Amniotic epithelial cell (primary cell): ENCODE measurements at regions not wholly inside any gene's neighbourhood (a gene's known extent, or its start where the extent isn't known, plus 50 kb on each side); places are given as distances from the start of the nearest gene placed in this dataset.
"Not testable (repeated sequence)": the region's sequence is repeated elsewhere in the genome, so short reads cannot be mapped to it uniquely, and the experiment has no call there.

Source experiments
- DNase-seq: peaks from one replicate; pipeline ENCODE4 v3.0.0-alpha.2; 2010; ENCODE audit warnings: low read depth

DNA sequence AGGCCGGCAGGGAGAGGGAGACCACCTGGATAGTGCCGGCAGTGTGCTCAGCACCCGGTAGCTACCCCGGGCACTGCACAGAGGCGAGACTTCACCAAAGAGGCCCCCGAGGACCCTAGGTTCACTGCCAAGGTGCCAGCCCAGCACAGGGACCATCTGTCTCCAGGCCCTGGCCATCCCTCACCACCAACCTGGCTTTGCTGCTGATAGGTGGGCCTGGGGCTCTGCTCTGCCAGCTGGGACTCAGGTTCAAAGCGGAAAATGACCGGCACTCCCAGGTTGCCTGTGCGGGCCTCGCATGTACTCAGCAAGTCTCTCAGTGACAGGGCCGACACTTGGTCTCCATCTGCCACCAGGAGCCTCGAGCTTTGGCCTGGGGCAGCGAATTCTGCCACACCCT, 812.2 kb downstream of the BRD1 start:
- DNase-seq: no peak

DNA sequence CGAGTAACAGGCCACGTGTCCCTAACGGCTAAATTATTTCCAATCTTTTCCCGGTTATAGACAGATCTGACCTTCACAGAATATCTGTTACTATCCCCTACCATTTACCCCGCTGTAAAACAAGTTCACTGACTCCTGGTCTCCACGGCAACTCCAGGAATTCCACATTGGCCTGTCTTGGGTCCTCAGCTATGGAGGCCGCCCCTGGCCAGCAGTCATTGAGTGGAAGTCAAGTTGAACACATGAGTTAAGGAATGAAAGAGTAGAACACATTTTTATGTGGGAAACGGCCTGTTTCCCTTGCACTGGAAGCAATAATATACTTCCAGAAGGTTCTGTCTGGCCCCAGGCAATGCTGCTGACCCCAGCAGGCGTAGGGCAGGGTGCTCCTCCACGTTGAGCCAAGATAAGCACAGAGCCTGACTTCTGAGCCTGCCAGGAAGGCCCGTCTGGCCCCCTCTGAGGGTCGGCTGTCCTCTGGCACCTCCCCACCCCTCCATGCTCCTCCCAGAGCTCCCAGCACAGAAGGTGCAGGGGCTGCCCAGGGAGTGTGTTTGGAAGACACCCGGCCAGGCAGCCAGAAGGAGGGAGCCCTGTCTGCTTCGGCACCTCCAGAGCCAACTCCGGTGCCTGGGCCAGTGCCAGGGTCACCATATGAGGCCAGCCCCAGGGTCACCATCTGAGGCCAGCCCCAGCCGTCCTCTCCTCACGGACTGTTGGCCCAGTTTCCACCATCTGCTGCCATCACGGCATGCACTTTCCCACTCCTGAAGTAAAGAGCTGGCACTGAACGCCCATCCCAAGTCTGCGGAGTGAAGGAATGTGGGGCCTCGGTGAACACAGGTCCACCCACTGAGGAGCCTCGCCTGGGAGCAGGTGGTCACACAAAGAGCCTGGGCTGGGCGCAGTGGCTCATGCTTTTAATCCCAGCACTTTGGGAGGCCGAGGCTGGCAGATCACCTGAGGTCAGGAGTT, 813.2 kb downstream of the BRD1 start:
- DNase-seq: no peak

DNA sequence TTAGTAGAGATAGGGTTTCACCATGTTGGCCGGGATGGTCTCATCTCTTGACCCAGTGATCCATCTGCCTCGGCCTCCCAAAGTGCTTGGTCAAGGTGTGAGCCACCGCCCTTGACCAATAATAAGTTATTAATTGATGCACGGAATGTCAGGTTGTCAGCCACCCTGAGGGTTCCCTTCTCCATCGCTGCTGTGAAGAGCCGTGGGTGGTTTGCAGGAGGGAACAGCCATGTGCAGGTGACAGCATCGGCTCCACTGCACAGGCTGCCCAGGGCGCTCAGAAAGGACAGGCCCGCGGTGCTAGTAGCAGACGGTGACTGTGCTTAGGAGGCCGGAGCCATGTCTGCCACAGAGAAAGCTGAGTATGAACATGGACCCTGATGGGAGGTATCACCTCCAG, 814.0 kb downstream of the BRD1 start:
- DNase-seq: no peak

DNA sequence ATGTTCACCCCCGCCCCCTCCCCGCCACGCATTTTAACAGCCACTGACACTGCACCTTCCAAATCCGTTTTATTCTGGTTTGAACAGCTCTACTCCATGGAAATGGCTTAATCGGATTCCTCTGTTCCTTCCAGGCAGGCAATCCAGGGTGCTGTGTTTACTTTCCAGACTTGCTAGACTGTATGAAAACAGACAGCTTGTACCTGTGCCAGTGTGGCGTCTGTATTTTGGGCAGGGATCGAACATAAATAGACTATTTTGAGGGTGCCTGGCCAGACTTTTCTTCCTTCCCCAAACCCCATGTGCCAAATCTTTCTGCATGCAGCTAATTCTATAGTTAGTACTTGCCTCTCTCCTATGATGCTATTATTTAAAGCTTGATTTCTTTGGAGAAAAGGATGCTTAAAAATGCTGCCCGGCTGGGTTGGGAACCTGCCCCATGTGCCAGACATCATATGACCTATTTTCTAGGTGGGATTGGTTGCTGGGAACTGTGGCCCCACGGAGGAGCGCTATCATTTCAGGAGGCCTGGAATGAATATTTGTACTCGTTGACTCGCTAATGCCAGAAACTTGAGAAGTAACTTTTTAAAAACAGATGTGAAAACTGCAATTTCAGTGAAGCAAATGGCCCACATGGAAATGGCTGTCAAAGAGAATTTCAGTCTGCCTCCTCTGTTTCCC, 814.8 kb downstream of the BRD1 start:
- no peak for DNase-seq

DNA sequence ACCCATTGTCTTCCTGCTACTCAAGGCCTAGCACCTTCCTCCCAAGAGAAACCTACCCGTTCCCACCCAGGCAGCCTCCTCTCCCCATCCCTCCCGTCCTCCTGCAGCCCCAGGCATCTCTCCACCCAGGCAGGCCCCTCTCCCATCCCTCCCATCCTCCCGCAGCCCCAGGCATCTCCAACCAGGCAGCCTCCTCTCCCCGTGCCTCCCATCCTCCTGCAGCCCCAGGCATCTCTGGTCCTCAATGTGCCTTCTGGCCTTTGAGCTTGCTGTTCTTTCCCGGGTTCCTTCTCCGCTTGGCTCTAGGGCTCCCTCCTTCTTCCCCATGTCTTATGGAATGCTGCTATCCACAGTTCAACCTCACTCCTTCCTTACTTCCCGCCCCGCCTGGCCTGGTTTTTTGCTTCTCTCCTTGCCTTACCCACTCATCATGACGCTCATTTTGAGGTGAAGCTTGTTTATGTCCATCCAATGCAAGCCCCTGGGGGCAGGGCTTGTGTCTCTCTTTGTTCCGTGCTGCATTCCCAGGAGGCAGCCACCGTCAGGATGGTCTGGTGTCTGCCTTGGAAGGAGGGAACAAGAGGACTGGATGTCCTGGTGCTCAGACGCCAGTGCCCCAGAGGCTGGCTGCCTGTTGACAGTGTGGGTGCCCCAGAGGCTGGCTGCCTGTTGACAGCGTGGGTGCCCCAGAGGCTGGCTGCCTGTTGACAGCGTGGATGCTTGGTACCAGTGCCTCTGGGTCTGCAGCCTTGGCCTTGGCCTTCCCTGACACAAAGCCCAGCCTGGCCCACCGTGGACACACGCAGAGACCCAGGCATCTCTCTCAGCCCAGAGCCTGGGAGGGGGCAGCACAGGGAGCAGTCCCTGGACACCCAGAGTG, 815.7 kb downstream of the BRD1 start:
- no peak for DNase-seq

DNA sequence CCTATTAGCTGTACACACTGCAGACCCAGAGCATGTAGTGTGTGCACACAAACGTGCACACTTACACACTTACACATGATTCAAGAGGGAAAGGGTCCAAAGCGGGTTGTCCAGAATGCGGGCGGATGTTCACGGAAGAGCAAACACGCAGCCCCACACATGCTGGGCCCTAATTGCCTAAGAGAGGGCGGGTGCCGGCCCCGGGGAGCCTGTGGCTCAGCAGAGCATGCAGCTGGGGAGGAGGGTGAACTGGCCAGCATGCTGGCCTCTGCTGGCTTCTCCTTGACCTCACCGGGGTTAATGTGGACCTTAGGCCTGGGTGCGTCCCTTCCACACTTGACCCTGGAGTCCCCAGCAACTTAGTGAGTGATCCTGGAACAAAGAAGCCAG, 816.3 kb downstream of the BRD1 start:
- no peak for DNase-seq

DNA sequence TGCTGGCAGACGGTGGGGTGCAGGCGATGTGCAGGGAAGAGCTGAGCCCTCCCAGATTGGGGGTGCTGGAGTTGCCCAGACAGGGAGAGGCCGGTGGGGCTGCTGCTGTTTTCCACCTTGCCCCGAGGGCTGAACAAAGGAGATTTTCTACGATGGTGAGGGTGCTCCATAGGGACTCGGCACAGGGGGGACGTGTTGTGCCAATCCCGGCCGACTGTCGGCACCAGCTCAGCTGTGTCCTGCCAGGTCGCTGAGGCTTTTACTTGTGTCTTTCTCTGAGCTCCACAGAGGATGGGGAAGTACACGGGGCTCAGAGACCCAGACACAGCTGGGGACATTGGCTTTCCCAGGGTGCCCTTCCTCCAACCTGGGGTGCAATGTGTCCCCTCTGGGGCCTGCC, 816.8 kb downstream of the BRD1 start:
- DNase-seq: no peak

DNA sequence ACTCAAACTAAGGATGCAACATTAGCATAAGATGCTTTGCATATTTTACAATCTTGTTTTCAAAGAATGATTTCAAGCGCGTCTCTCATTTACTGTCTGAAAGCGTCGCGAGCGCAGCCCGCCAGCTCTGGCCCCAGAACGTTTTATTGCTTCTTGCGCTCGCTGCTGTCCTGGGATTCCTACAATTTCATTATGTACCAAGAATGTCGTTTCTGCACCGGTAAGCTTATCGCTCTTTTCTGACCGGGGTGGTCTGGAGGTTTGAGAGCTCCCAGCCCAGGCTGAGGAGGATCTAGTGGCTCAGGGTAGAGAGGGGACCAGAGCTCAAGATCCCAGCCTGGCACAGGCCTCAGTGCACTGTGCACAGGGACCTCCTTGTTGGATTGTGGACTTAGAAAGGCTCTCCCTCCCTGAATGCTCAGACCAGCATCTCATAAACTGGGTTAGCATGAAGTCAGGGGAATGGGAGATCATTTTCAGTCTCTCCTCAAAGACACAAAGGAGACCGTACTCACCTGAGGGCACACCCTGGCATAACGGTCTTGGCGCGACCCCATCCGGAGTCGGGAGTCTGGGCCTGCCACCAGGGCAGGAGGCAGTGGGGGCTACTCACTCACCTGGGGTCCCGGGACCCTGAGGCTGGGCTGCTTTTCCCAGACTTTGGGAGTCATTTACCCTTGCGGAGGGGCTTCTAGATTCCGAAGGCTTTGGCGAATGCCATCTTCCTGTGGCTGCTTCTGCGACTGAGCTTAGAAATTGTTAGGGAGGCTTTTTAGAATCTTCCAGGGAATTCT, 817.4 kb downstream of the BRD1 start:
- no peak for DNase-seq

DNA sequence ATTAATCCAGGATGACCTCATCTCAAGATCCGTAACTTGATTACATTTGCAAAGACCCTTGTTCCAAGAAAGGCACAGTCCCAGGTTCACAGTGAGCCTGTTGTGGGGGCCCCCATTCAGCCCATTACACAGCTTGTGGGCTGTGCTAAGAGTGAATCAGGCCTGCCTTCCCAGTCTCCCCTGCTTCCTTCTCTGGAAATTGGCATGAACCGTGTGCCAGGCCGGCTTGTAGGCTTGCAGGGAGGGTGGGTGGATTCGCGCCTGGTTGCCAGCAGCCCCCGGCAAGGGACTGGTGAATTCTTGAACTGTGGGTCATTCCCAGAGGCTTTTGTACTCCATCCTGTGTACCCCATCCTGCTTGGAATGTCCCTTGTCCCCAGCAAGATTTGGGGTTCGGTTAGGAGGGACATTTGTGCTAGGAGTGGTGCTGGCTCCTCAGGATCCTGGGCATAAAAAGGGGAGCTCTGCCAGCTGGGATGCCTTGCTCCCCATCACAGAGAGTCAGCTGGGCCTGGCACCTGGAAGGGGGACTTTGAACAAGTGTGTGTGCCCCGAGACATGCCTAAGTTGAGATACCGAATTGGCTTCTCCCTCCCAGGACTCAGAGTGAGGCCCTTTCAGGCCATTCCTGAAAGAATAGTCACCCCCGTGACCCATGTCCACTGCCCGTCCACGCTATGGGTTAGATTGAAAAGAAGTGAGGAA, 818.2 kb downstream of the BRD1 start:
- no peak for DNase-seq

DNA sequence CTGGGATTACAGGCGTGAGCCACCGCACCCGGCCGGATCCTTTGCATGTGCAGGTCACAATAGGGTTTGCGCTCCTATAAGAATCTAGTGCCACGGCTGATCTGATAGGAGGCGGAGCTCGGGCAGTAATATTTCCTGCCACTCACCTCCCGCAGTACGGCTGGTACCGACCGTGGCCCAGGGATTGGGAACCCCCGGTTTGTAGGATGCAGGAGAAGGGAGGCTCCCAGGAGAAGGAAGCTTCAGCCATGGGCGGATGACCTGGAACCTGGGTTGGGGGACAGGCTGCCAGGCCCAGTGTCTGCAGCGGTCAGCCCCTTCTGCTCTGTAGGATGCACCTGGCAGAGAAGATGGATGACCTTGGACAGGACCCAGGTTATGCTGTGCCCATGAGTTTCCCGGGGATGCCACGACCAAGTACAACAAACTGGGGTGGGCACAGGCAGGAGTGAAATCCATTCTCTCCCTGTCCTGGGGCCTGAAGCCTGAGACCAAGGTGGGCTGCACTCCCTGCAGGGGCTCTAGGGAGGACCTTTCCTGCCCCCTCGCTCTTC, 818.9 kb downstream of the BRD1 start:
- no peak for DNase-seq

DNA sequence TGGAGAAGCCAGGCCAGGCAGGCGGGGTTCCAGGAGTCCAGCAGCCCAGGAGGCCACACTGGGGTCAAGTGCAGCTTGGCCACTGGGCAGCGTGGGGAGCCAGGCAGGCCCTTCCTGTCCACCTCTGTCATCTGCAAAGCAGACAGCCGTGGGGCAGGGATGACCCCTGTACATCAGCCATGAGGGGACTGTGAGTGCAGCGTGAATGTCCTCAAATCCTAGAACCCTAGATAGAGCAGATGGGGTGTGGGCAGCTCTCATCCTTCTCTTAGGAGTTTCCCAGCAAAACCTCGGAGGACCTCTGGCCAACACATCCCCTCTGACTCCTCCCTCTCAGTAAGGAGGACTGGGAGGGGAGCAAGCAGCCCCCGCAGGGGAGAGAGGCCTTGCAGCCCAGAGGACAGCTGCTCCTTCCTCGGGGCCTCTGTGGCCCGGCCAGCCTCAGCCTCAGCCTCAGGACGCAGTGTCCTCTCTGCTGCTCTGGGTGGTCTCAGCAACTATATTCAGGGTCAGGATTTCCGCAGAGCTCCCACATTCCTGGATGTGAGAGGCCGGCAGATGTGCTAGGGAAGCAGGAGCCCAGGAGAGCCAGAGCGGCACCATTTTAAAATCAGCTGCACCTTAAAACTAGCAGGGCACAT, 820.5 kb downstream of the BRD1 start:
- DNase-seq: no peak

DNA sequence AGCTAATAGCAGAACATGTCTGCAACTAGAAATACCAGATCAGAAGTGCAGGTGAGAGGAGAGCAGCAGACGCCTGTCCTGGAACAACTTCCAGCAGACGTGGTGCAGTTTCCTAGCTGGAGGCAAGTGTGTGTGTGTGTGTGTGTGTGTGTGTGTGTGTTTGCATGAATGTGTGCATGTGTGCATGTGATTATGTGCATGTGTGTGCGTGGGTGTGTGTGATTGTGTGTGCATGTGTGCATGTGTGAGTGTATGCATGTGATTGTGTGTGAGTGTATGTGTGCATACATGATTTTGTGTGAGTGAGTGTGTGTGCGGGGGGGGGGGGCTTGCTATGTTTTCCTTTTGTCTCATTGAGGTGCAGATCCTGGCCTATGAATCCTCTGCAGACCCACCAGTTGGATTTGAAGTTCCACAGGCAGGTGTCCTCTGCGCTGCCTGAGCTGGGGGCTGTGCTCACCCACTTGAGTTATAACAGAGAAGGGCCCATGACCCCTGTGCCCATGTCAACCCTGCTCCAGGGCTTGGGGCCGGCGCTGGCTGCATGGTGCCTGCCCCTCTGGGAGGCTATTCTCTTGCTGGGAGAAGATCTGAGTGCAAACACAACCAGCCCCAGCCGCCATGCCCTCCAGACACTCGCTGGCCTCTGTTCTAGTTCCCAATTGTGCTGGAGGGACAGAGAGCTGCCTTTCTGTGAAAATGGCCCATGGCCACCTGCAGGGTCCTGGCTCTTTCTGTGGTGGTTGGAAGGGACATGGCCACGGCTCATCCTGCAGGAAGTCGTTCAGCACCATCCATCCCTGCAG, 821.3 kb downstream of the BRD1 start:
- DNase-seq: no peak

DNA sequence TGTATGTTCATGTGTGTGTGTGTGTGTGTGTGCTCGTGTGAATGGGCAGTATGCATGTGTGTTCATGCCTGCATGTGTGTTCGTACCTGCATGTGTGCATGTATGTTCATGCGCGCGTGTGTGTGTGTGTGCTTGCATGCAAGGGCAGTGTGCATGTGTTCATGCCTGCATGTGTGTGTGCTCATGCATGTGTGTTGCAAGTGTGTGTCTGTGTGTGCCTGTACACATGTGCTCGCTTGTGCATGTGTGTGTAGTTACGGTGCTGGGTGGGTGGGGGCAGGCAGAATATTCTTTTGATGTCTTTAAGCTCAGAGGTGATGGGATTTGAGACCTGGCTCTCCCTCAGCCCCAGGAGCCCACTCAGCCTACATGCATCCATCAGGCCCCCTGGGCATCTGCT, 822.1 kb downstream of the BRD1 start:
- no peak for DNase-seq

DNA sequence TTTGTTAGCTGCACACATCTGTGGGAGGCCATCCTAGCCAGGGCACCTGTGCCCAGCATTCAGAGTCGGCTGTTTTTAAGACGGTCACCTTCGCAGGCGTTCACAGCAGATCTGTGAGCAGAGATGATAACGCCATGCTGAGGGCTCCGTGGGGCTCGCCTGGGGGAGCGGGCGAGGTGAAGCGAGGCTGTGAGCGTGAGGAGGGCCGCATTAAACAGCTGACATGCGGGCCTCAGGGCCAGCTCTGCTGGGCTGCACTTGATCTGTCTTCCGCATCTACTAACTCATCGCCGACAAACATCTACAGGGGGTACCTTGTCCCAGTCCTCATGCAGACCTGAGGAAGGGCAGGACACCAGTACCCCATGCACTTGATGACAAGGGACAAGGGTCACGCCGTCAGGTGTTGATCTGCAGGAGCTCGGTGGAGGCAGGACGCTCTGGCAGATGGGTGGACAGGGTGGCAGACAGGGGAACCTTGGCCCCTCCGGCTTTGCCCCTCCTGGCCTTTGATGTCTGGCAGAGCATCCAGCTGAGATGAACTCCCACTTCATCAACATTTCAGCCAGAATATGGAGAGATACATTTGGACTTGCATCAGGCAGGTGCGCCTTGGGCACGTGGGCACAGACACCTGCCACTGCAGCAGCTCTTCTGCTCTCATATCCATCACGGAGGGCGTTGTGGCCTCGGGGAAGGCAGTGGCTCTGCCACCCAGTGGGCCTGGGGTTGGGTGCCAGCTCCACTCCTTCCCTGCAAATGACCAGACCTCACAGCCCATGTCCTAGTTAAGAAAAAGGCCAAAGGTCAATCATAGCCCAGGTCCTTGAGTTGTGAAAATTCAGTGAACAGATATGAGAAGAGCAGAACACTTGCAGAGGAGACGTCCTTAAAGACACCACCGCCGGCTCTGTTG, 822.9 kb downstream of the BRD1 start:
- DNase-seq: no peak

DNA sequence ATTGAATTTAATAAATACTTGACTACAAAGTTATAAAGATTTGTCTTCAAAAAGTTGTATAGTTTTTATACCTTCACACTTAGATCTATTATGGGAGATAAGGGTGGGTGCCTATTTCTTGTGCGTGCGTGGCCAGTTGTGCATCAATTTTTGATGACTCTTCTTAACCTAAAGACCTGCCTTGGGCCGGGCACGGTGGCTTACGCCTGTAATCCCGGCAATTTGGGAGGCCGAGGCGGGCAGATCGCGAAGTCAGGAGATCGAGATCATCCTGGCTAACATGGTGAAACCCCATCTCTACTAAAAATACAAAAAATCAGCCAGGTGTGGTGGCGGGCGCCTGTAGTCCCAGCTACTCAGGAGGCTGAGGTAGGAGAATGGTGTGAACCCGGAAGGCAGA, 830.1 kb downstream of the BRD1 start:
- not testable (repeated sequence) for DNase-seq

DNA sequence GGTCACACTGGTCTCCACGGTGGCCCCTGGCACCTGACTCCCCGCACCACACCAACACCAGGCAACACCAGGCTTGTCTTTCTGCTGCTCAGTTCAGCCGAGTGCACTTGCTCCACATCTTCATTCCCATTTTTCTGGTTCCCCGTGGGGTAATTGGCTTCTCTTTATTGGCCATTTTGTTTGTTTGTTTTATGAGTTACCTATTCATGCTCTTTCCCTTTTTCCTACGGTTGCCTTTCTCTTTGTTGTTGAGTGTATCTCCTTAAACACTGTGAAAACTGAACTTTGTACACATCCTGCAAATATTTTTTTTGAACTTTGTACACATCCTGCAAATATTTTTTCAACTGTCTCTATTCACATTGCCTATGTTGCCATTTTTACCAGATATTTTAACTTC, 834.0 kb downstream of the BRD1 start:
- DNase-seq: no peak

DNA sequence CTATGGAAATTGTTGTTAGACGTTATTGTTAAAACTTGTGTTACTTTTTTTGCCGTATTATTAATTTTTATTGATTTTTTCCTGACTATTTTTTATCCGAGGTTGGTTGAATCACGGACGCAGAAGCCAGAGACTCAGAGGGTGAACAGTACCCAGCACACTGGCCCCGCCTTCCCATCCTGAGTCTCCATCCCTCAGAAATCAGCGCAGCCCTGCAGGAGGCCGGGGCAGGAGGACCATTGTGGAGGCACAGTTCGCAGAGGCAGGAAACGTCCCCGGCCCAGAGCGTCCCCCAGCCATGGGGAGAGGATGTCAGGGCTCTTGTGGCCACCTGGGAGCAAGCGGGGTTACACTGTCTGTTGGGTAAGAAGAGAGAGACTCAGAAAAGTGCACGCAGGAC, 843.0 kb downstream of the BRD1 start:
- no peak for DNase-seq

DNA sequence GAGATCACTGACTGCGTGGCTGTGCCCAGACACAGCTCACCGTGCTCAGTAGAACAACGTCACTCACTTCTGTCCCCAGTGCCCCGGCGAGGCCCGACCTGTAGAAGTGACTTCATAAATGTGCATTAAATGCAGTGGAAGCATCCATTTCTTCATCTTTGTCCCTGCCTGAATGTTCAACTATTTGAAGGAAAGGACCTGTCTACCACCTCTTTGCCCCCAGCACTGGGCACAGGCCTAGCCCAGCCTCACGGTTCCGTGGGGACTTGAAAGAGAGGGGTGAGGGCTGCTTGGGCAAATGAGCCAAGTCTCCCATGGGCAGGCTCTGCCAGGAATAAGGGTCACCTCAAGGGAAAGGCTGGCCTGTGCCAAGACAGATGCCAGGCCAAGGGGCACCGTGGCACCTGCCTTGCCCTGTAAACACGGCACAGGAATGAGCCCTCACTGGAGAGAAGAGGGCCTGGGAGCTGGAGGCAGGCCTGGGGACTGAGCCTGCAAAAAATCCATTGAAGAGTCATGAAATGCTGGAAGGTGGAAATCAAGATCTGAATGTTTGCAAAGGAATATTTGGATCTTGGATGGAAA, 845.3 kb downstream of the BRD1 start:
- DNase-seq: no peak
